Mesendoderm (in vitro differentiated cells): ENCODE measurements at regions not wholly inside any gene's neighbourhood (a gene's known extent, or its start where the extent isn't known, plus 50 kb on each side); places are given as distances from the start of the nearest gene placed in this dataset.

Experiments used
- DNase-seq: peaks from one replicate; pipeline ENCODE4 v3.0.0; 2013
- H2AK5ac ChIP-seq: 2 replicates; pipeline ENCODE4 v1.6.1; 2013; ENCODE audit warnings: low read length, inconsistent platforms
- H2BK120ac ChIP-seq: 2 replicates; pipeline ENCODE4 v1.6.1; 2013; ENCODE audit warnings: low read depth, mild to moderate bottlenecking, low read length, moderate library complexity, mixed read lengths
- H2BK15ac ChIP-seq: replicated peaks from 2 replicates; pipeline ENCODE4 v1.6.1; 2013; ENCODE audit warnings: low read depth, mild to moderate bottlenecking, moderate library complexity
- H2BK5ac ChIP-seq: 2 replicates; pipeline ENCODE4 v1.6.1; 2013; ENCODE audit warnings: low read length, inconsistent platforms
- H3K18ac ChIP-seq: 2 replicates; pipeline ENCODE4 v1.6.1; 2013; ENCODE audit warnings: mild to moderate bottlenecking, low read length, mixed read lengths
- H3K23ac ChIP-seq: one replicate; pipeline ENCODE4 v1.6.1; 2013; ENCODE audit warnings: low read length
- H3K27ac ChIP-seq: 2 replicates; pipeline ENCODE4 v1.5.1; 2013; ENCODE audit warnings: low read depth, mild to moderate bottlenecking, inconsistent platforms, low read length, moderate library complexity
- H3K27me3 ChIP-seq: 2 replicates; pipeline ENCODE4 v1.6.1; 2013; ENCODE audit warnings: low read length, control low read depth, mild to moderate bottlenecking, inconsistent platforms; ENCODE audit not compliant: insufficient read depth, poor library complexity
- H3K36me3 ChIP-seq: 2 replicates; pipeline ENCODE4 v1.6.1; 2013; ENCODE audit warnings: low read length, inconsistent platforms; ENCODE audit not compliant: control insufficient read depth, insufficient read depth
- H3K4ac ChIP-seq: one replicate; pipeline ENCODE4 v1.6.1; 2013; ENCODE audit warnings: low read depth, mild to moderate bottlenecking, low read length, moderate library complexity
- H3K4me1 ChIP-seq: 2 replicates; pipeline ENCODE4 v1.6.1; 2013; ENCODE audit warnings: low read depth, low read length, inconsistent platforms; ENCODE audit not compliant: control insufficient read depth
- H3K4me2 ChIP-seq: 2 replicates; pipeline ENCODE4 v1.6.1; 2013; ENCODE audit warnings: low read length
- H3K4me3 ChIP-seq: 2 replicates; pipeline ENCODE4 v1.5.1; 2013; ENCODE audit warnings: mild to moderate bottlenecking, low read length
- H3K56ac ChIP-seq: one replicate; pipeline ENCODE4 v1.6.1; 2013; ENCODE audit warnings: low read length
- H3K79me1 ChIP-seq: 2 replicates; pipeline ENCODE4 v1.6.1; 2013; ENCODE audit warnings: low read length, inconsistent platforms
- H3K79me2 ChIP-seq: 2 replicates; pipeline ENCODE4 v1.6.1; 2013; ENCODE audit warnings: mild to moderate bottlenecking, low read length; ENCODE audit not compliant: control insufficient read depth, insufficient read depth
- H3K9ac ChIP-seq: 2 replicates; pipeline ENCODE4 v1.6.1; 2013; ENCODE audit warnings: low read length, inconsistent platforms
- H4K5ac ChIP-seq: one replicate; pipeline ENCODE4 v1.6.1; 2013; ENCODE audit warnings: low read length
- H4K8ac ChIP-seq: one replicate; pipeline ENCODE4 v1.6.1; 2013; ENCODE audit warnings: low read depth, mild to moderate bottlenecking, control low read depth, low read length, moderate library complexity
- WGBS: extraction: QIAGEN DNeasy Blood & Tissue Kit; methylation state at CpG from one replicate; pipeline ENCODE4 v1.1.7; 2013; ENCODE audit warnings: low lambda C conversion rate, missing lambda C conversion rate; ENCODE audit not compliant: insufficient coverage; ENCODE audit errors: extremely low coverage; 5-methylcytosine and 5-hydroxymethylcytosine counted together

GRCh38 chr7:45457591-45457990 is 116.6 kb upstream of the ADCY1 start:
- H3K27ac ChIP-seq, result no peak overlapping the region
- no peaks in the 10 kb centered on the region for H3K79me2 ChIP-seq
- H3K4me2 ChIP-seq, result no peak overlapping the region
- H2BK120ac ChIP-seq, result no peak overlapping the region
- H3K18ac ChIP-seq, result no peak overlapping the region
- no peaks in the 10 kb centered on the region for H3K27me3 ChIP-seq
- no peak overlapping the region for H3K23ac ChIP-seq
- no peak overlapping the region for H3K4ac ChIP-seq
- no peaks in the 10 kb centered on the region for H3K79me1 ChIP-seq
- no peak overlapping the region for H3K56ac ChIP-seq
- H3K9ac ChIP-seq, result no peak overlapping the region
- WGBS, result no CpG with 5 or more reads among the region's 3 CpGs
- H3K4me1 ChIP-seq, result no peaks in the 10 kb centered on the region
- no peak overlapping the region for H2BK5ac ChIP-seq
- no peaks in the 10 kb centered on the region for H3K36me3 ChIP-seq
- H3K4me3 ChIP-seq, result no peak overlapping the region
- H2BK15ac ChIP-seq, result no peak overlapping the region
- H4K8ac ChIP-seq, result no peak overlapping the region
- H2AK5ac ChIP-seq, result no peak overlapping the region
- DNase-seq, result no peak
- no peak overlapping the region for H4K5ac ChIP-seq

DNA sequence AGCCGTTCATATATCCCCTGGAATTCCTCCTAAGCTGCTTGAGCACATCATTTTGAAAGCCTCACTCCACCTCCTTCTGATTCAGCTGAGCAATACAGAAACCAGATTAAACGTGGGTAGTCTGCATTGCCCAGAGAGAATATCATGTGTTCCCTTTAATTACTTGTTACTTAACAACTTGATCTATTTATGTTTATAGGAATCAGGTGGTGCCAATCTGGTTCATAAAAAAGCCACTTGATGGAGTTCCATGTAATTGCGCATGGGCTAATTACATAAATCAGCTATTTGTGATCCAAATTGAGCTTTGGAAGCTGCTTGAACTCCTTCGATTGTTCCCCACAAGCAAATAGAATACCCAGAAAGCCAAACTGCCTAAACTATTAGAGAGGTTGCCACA is 114.7 kb upstream of the ADCY1 start:
- Histone ChIP-seq H3K27ac (no peak overlapping the region), H2AK5ac (no peak overlapping the region), H3K4me1 (no peaks in the 10 kb centered on the region), H3K36me3 (no peaks in the 10 kb centered on the region), H3K56ac (no peak overlapping the region), H3K4ac (no peak overlapping the region), H3K4me3 (no peak overlapping the region), H3K9ac (no peak overlapping the region), H2BK15ac (no peak overlapping the region), H4K8ac (no peak overlapping the region), H2BK120ac (no peak overlapping the region), H4K5ac (no peak overlapping the region), H2BK5ac (no peak overlapping the region), H3K79me2 (no peaks in the 10 kb centered on the region), H3K79me1 (no peaks in the 10 kb centered on the region), H3K23ac (no peak overlapping the region), H3K4me2 (no peak overlapping the region), H3K18ac (no peak overlapping the region), H3K27me3 (no peaks in the 10 kb centered on the region)
- no peak for DNase-seq
- no CpG with 5 or more reads among the region's 4 CpGs for WGBS

DNA sequence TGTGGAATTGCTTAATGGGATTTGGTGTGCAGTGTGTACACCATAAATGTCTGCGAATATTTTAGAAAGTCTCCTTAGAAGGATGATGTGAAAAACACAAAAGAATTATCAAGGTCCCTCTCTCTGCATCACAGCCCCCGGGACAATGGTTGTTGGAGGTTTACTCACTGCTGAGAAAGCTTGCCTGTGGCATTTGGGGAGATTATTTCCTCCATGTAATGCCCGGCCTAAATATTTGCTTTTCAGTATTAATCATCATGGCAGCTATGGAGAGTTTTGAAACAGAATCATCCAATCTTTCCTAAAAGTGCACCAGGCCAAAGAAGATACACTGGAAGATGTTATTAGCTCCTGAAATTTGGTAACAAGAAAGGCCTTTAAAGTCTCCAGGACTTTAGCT is 113.8 kb upstream of the ADCY1 start:
- H4K8ac ChIP-seq, result no peak overlapping the region
- H2AK5ac ChIP-seq, result no peak overlapping the region
- no peaks in the 10 kb centered on the region for H3K36me3 ChIP-seq
- H3K79me1 ChIP-seq, result no peaks in the 10 kb centered on the region
- H2BK120ac ChIP-seq, result no peak overlapping the region
- H4K5ac ChIP-seq, result no peak overlapping the region
- no peak overlapping the region for H3K18ac ChIP-seq
- no peak overlapping the region for H2BK15ac ChIP-seq
- H3K4ac ChIP-seq, result no peak overlapping the region
- no peaks in the 10 kb centered on the region for H3K79me2 ChIP-seq
- WGBS, result no CpG with 5 or more reads among the region's 3 CpGs
- DNase-seq, result no peak
- H3K9ac ChIP-seq, result no peak overlapping the region
- H3K4me1 ChIP-seq, result no peaks in the 10 kb centered on the region
- no peak overlapping the region for H3K56ac ChIP-seq
- H3K27me3 ChIP-seq, result no peaks in the 10 kb centered on the region
- no peak overlapping the region for H3K23ac ChIP-seq
- no peak overlapping the region for H3K4me2 ChIP-seq
- H3K4me3 ChIP-seq, result no peak overlapping the region
- H3K27ac ChIP-seq, result no peak overlapping the region
- no peak overlapping the region for H2BK5ac ChIP-seq

GRCh38 chr7:45461026-45461425 is 113.1 kb upstream of the ADCY1 start:
- no peak overlapping the region for H2BK120ac ChIP-seq
- no peak overlapping the region for H2BK15ac ChIP-seq
- no peak overlapping the region for H3K9ac ChIP-seq
- no peaks in the 10 kb centered on the region for H3K79me1 ChIP-seq
- DNase-seq, result no peak
- no peaks in the 10 kb centered on the region for H3K27me3 ChIP-seq
- H3K79me2 ChIP-seq, result no peaks in the 10 kb centered on the region
- no peak overlapping the region for H3K27ac ChIP-seq
- H3K56ac ChIP-seq, result no peak overlapping the region
- no peak overlapping the region for H3K4me3 ChIP-seq
- no peaks in the 10 kb centered on the region for H3K36me3 ChIP-seq
- H3K18ac ChIP-seq, result no peak overlapping the region
- H2BK5ac ChIP-seq, result no peak overlapping the region
- no peak overlapping the region for H3K4ac ChIP-seq
- H3K4me1 ChIP-seq, result no peaks in the 10 kb centered on the region
- no peak overlapping the region for H2AK5ac ChIP-seq
- H4K8ac ChIP-seq, result no peak overlapping the region
- no peak overlapping the region for H4K5ac ChIP-seq
- WGBS, result no CpG with 5 or more reads among the region's 3 CpGs
- H3K4me2 ChIP-seq, result no peak overlapping the region
- H3K23ac ChIP-seq, result no peak overlapping the region

DNA sequence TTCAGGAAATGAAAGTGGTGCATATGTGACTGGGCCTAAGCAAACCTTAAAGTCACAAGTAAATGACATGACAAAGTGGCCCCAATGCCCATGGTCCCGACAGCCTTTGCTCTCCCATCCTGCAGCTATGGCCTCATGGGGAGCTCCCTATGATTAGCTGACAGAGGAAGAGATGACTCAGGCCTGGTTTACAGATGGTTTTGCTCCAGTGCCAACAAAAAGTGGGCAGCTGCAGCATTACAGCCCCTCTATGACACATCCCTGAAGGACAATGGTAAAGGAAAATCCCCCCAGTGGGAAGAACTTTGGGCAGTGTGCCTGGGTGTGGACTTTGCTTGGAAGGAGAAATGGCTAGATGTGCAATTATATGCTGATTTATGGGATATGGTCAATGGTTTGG is 105.1 kb upstream of the ADCY1 start:
- DNase-seq, result no peak
- H4K5ac ChIP-seq, result no peak overlapping the region
- no peak overlapping the region for H2BK120ac ChIP-seq
- no peaks in the 10 kb centered on the region for H3K27me3 ChIP-seq
- H3K23ac ChIP-seq, result no peak overlapping the region
- no peak overlapping the region for H3K56ac ChIP-seq
- H2AK5ac ChIP-seq, result no peak overlapping the region
- no peaks in the 10 kb centered on the region for H3K36me3 ChIP-seq
- H3K27ac ChIP-seq, result no peak overlapping the region
- no peaks in the 10 kb centered on the region for H3K79me1 ChIP-seq
- no peak overlapping the region for H2BK5ac ChIP-seq
- H3K4me2 ChIP-seq, result no peak overlapping the region
- H3K79me2 ChIP-seq, result no peaks in the 10 kb centered on the region
- no peak overlapping the region for H3K9ac ChIP-seq
- H3K4me1 ChIP-seq, result no peaks in the 10 kb centered on the region
- no CpG with 5 or more reads among the region's 1 CpG for whole genome bisulfite sequencing
- H2BK15ac ChIP-seq, result no peak overlapping the region
- no peak overlapping the region for H4K8ac ChIP-seq
- H3K18ac ChIP-seq, result no peak overlapping the region
- H3K4me3 ChIP-seq, result no peak overlapping the region
- H3K4ac ChIP-seq, result no peak overlapping the region

DNA sequence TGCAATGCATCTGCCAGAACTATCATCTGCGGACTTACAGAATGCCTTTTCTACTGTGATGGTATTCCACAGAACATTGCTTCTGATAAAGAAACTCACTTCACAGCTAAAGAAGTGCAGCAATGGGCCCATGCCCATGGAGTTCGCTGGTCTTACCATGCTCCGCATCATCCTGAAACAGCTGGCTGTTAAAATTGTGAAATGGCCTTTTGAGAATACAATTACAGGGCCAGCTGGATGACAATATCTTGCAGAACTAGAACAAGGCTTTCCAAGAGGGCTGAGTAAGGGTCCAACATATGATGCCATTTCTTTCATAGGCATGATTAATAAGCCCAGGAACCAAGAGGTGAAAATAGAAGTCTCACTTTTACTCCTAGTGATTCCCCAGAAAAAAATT is 104.1 kb upstream of the ADCY1 start:
- Histone ChIP-seq H3K79me2 (no peaks in the 10 kb centered on the region), H2BK15ac (no peak overlapping the region), H3K27ac (no peak overlapping the region), H3K4ac (no peak overlapping the region), H2AK5ac (no peak overlapping the region), H3K4me3 (no peak overlapping the region), H4K5ac (no peak overlapping the region), H3K9ac (no peak overlapping the region), H3K23ac (no peak overlapping the region), H4K8ac (no peak overlapping the region), H3K27me3 (no peaks in the 10 kb centered on the region), H2BK120ac (no peak overlapping the region), H3K18ac (no peak overlapping the region), H3K56ac (no peak overlapping the region), H2BK5ac (no peak overlapping the region), H3K4me2 (no peak overlapping the region), H3K79me1 (no peaks in the 10 kb centered on the region), H3K36me3 (no peaks in the 10 kb centered on the region), H3K4me1 (no peaks in the 10 kb centered on the region)
- no peak for DNase-seq
- no CpG with 5 or more reads among the region's 3 CpGs for WGBS
